ENCODE measurements at regions not wholly inside any gene's neighbourhood (a gene's known extent, or its start where the extent isn't known, plus 50 kb on each side); places are given as distances from the start of the nearest gene placed in this dataset.

- TF ChIP-seq, protein P1, sequence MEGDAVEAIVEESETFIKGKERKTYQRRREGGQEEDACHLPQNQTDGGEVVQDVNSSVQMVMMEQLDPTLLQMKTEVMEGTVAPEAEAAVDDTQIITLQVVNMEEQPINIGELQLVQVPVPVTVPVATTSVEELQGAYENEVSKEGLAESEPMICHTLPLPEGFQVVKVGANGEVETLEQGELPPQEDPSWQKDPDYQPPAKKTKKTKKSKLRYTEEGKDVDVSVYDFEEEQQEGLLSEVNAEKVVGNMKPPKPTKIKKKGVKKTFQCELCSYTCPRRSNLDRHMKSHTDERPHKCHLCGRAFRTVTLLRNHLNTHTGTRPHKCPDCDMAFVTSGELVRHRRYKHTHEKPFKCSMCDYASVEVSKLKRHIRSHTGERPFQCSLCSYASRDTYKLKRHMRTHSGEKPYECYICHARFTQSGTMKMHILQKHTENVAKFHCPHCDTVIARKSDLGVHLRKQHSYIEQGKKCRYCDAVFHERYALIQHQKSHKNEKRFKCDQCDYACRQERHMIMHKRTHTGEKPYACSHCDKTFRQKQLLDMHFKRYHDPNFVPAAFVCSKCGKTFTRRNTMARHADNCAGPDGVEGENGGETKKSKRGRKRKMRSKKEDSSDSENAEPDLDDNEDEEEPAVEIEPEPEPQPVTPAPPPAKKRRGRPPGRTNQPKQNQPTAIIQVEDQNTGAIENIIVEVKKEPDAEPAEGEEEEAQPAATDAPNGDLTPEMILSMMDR (IDR thresholded peaks at IDR 0.05; ENCODE audit: poor library complexity, severe bottlenecking) = no peak
- no peak for TF ChIP-seq POLR2AphosphoS5 (IDR thresholded peaks at IDR 0.05)
- no peak for TF ChIP-seq TAF1 (IDR thresholded peaks at IDR 0.05; ENCODE audit: low read depth)
- no peak for TF ChIP-seq EZH2 (IDR thresholded peaks at IDR 0.05; ENCODE audit: borderline replicate concordance, insufficient read depth, low read length, poor library complexity, severe bottlenecking)
- no peak for TF ChIP-seq EP300 (conservative IDR thresholded peaks at IDR 0.05; ENCODE audit: poor library complexity, severe bottlenecking)
These were observed 207.8 kb upstream of the ZFP64 start for GRCh38 chr20:52399352-52399751.
